ENCODE measurements at regions not wholly inside any gene's neighbourhood (a gene's known extent, or its start where the extent isn't known, plus 50 kb on each side); places are given as distances from the start of the nearest gene placed in this dataset.

GRCh38 chr13:59424661-59425060, 739.1 kb downstream of the DIAPH3 start:
- no peaks in the 10 kb centered on the region for H4K20me1 ChIP-seq (ENCODE audit: insufficient read depth, low read length)
- no peaks in the 10 kb centered on the region for H3K79me2 ChIP-seq (ENCODE audit: low read length)
- H3K4me1 ChIP-seq (ENCODE audit: low read length): no peaks in the 10 kb centered on the region
- no peaks in the 10 kb centered on the region for H3F3A ChIP-seq (ENCODE audit: insufficient read depth, low read length)
- no peak overlapping the region for H2AFZ ChIP-seq (ENCODE audit: low read length)
- H3K9me2 ChIP-seq (replicated peaks; ENCODE audit: insufficient read depth, low read length): no peaks in the 10 kb centered on the region
- no peak for DNase-seq
- TF ChIP-seq CTCF (IDR thresholded peaks at IDR 0.05; ENCODE audit: low read length): no peak
- no peak for TF ChIP-seq EZH2 (optimal IDR thresholded peaks at IDR 0.05; ENCODE audit: low read depth, low read length)
- TF ChIP-seq EZH2phosphoT487 (IDR thresholded peaks at IDR 0.05; ENCODE audit: low read length): no peak
- H3K9ac ChIP-seq (ENCODE audit: low read length): no peak overlapping the region
- H3K9me3 ChIP-seq (replicated peaks; ENCODE audit: insufficient read depth, low read length): no peaks in the 10 kb centered on the region
- no peaks in the 10 kb centered on the region for H3K36me3 ChIP-seq (replicated peaks; ENCODE audit: insufficient read depth, low read length)
- no peak overlapping the region for H3K4me3 ChIP-seq (ENCODE audit: low read length)
- H3K27me3 ChIP-seq (replicated peaks; ENCODE audit: insufficient read depth, low read length): no peaks in the 10 kb centered on the region
- H3K4me2 ChIP-seq (ENCODE audit: low read depth, low read length): no peak overlapping the region
- no peak overlapping the region for H3K27ac ChIP-seq (ENCODE audit: low read length)

GRCh38 chr13:59425211-59425741, 738.5 kb downstream of the DIAPH3 start:
- no peaks in the 10 kb centered on the region for H3K9me3 ChIP-seq (replicated peaks; ENCODE audit: insufficient read depth, low read length)
- no peaks in the 10 kb centered on the region for H3K79me2 ChIP-seq (ENCODE audit: low read length)
- H3K36me3 ChIP-seq (replicated peaks; ENCODE audit: insufficient read depth, low read length): no peaks in the 10 kb centered on the region
- no peak overlapping the region for H2AFZ ChIP-seq (ENCODE audit: low read length)
- H3K9ac ChIP-seq (ENCODE audit: low read length): no peak overlapping the region
- H3F3A ChIP-seq (ENCODE audit: insufficient read depth, low read length): no peaks in the 10 kb centered on the region
- H3K27ac ChIP-seq (ENCODE audit: low read length): no peak overlapping the region
- H3K9me2 ChIP-seq (replicated peaks; ENCODE audit: insufficient read depth, low read length): no peaks in the 10 kb centered on the region
- H3K4me2 ChIP-seq (ENCODE audit: low read depth, low read length): no peak overlapping the region
- no peaks in the 10 kb centered on the region for H4K20me1 ChIP-seq (ENCODE audit: insufficient read depth, low read length)
- no peak for DNase-seq
- TF ChIP-seq EZH2phosphoT487 (IDR thresholded peaks at IDR 0.05; ENCODE audit: low read length): no peak
- TF ChIP-seq EZH2 (optimal IDR thresholded peaks at IDR 0.05; ENCODE audit: low read depth, low read length): no peak
- TF ChIP-seq CTCF (IDR thresholded peaks at IDR 0.05; ENCODE audit: low read length): no peak
- H3K4me1 ChIP-seq (ENCODE audit: low read length): no peaks in the 10 kb centered on the region
- no peaks in the 10 kb centered on the region for H3K27me3 ChIP-seq (replicated peaks; ENCODE audit: insufficient read depth, low read length)
- no peak overlapping the region for H3K4me3 ChIP-seq (ENCODE audit: low read length)

- H3K27ac ChIP-seq (ENCODE audit: low read length): no peak overlapping the region
- no peaks in the 10 kb centered on the region for H3K9me3 ChIP-seq (replicated peaks; ENCODE audit: insufficient read depth, low read length)
- H3K27me3 ChIP-seq (replicated peaks; ENCODE audit: insufficient read depth, low read length): no peaks in the 10 kb centered on the region
- DNase-seq: no peak
- H2AFZ ChIP-seq (ENCODE audit: low read length): no peak overlapping the region
- H4K20me1 ChIP-seq (ENCODE audit: insufficient read depth, low read length): no peaks in the 10 kb centered on the region
- no peaks in the 10 kb centered on the region for H3K36me3 ChIP-seq (replicated peaks; ENCODE audit: insufficient read depth, low read length)
- H3K4me2 ChIP-seq (ENCODE audit: low read depth, low read length): no peak overlapping the region
- TF ChIP-seq EZH2phosphoT487 (IDR thresholded peaks at IDR 0.05; ENCODE audit: low read length): no peak
- no peak for TF ChIP-seq EZH2 (optimal IDR thresholded peaks at IDR 0.05; ENCODE audit: low read depth, low read length)
- no peak for TF ChIP-seq CTCF (IDR thresholded peaks at IDR 0.05; ENCODE audit: low read length)
- H3F3A ChIP-seq (ENCODE audit: insufficient read depth, low read length): no peaks in the 10 kb centered on the region
- H3K79me2 ChIP-seq (ENCODE audit: low read length): no peaks in the 10 kb centered on the region
- H3K9me2 ChIP-seq (replicated peaks; ENCODE audit: insufficient read depth, low read length): no peaks in the 10 kb centered on the region
- no peak overlapping the region for H3K4me3 ChIP-seq (ENCODE audit: low read length)
- no peaks in the 10 kb centered on the region for H3K4me1 ChIP-seq (ENCODE audit: low read length)
- H3K9ac ChIP-seq (ENCODE audit: low read length): no peak overlapping the region
Observed at GRCh38 chr13:59435024-59435423, 728.7 kb downstream of the DIAPH3 start.
